GM23338 (cell line): ENCODE measurements at regions not wholly inside any gene's neighbourhood (a gene's known extent, or its start where the extent isn't known, plus 50 kb on each side); places are given as distances from the start of the nearest gene placed in this dataset.

Source experiments
- ATAC-seq: fragments of 200-7000 bp; cut with Tn5 transposase; 3 replicates; pipeline ENCODE4 v1.9.1; 2020
- DNase-seq: peaks from one replicate; pipeline ENCODE4 v3.0.0-alpha.2; 2015; ENCODE audit warnings: low spot score
- H2AFZ ChIP-seq: fragments of 200-600 bp; sonication (generic); 2 replicates; pipeline ENCODE4 v1.8.0; 2016; ENCODE audit warnings: antibody characterized with exemption, mild to moderate bottlenecking, moderate library complexity
- H3F3A ChIP-seq: fragments of 200-600 bp; sonication (generic); replicated peaks from 2 replicates; pipeline ENCODE4 v1.8.0; 2017; ENCODE audit warnings: antibody characterized with exemption, mixed run types, low read depth
- H3K27ac ChIP-seq: fragments of 200-600 bp; sonication (generic); 2 replicates; pipeline ENCODE4 v1.6.1; 2016; ENCODE audit warnings: low read depth
- H3K27me3 ChIP-seq: fragments of 200-600 bp; sonication (generic); 2 replicates; pipeline ENCODE4 v1.8.0; 2016; ENCODE audit warnings: mild to moderate bottlenecking, mixed run types, moderate library complexity; ENCODE audit not compliant: insufficient read depth
- H3K36me3 ChIP-seq: fragments of 200-600 bp; sonication (generic); 2 replicates; pipeline ENCODE4 v1.8.0; 2016; ENCODE audit warnings: mild to moderate bottlenecking; ENCODE audit not compliant: insufficient read depth
- H3K4me1 ChIP-seq: fragments of 200-600 bp; sonication (generic); 2 replicates; pipeline ENCODE4 v1.8.0; 2016; ENCODE audit warnings: mild to moderate bottlenecking, moderate library complexity; ENCODE audit not compliant: insufficient read depth
- H3K4me2 ChIP-seq: fragments of 200-600 bp; sonication (generic); 2 replicates; pipeline ENCODE4 v1.7.1; 2017; ENCODE audit warnings: mixed run types
- H3K4me3 ChIP-seq: fragments of 200-600 bp; sonication (generic); 2 replicates; pipeline ENCODE4 v1.6.1; 2016; ENCODE audit warnings: mixed run types
- H3K79me2 ChIP-seq: fragments of 200-600 bp; sonication (generic); replicated peaks from 2 replicates; pipeline ENCODE4 v1.8.0; 2017; ENCODE audit warnings: mild to moderate bottlenecking; ENCODE audit not compliant: insufficient read depth
- H3K9me2 ChIP-seq: fragments of 200-600 bp; sonication (generic); 2 replicates; pipeline ENCODE4 v1.8.0; 2017; ENCODE audit not compliant: insufficient read depth
- H4K20me1 ChIP-seq: fragments of 200-600 bp; sonication (generic); replicated peaks from 2 replicates; pipeline ENCODE4 v1.8.0; 2017; ENCODE audit warnings: mild to moderate bottlenecking; ENCODE audit not compliant: insufficient read depth
- H3K27ac Mint-ChIP-seq: 2 replicates; pipeline ENCODE4 v1.8.0; 2020; ENCODE audit warnings: inconsistent platforms, mild to moderate bottlenecking, moderate library complexity, mixed read lengths
- H3K27me3 Mint-ChIP-seq: 3 replicates; pipeline ENCODE4 v1.8.0; 2022; ENCODE audit warnings: low read depth, mild to moderate bottlenecking, moderate library complexity, mixed read lengths, inconsistent platforms; ENCODE audit not compliant: insufficient read depth, poor library complexity
- H3K36me3 Mint-ChIP-seq: 3 replicates; pipeline ENCODE4 v1.8.0; 2021; ENCODE audit warnings: low read depth, mild to moderate bottlenecking, inconsistent platforms, moderate library complexity, mixed read lengths
- H3K4me1 Mint-ChIP-seq: 3 replicates; pipeline ENCODE4 v1.8.0; 2020; ENCODE audit warnings: mild to moderate bottlenecking, inconsistent platforms, mixed read lengths
- H3K4me3 Mint-ChIP-seq: 3 replicates; pipeline ENCODE4 v1.8.0; 2021; ENCODE audit warnings: moderate library complexity, mild to moderate bottlenecking, inconsistent platforms, mixed read lengths
- H3K9me3 Mint-ChIP-seq: 3 replicates; pipeline ENCODE4 v1.8.0; 2020; ENCODE audit warnings: moderate library complexity, mild to moderate bottlenecking, inconsistent platforms, mixed read lengths
- NANOG ChIP-seq: IDR thresholded peaks from 2 replicates; pipeline ENCODE4 v1.6.1; 2016; ENCODE audit warnings: antibody characterized with exemption, borderline replicate concordance
- POLR2AphosphoS5 ChIP-seq: IDR thresholded peaks from 2 replicates; pipeline ENCODE4 v1.6.1; 2016; ENCODE audit warnings: antibody characterized with exemption, low read depth
- ZNF114 ChIP-seq: fragments of 250-450 bp; sonication (Bioruptor Pico); IDR thresholded peaks from 2 replicates; pipeline ENCODE4 v1.5.0; 2020; ENCODE audit warnings: mild to moderate bottlenecking, moderate library complexity
- TF ChIP-seq, protein P1 (sequence below): IDR thresholded peaks from 2 replicates; pipeline ENCODE4 v1.6.1; 2016; ENCODE audit warnings: antibody characterized with exemption
- TF ChIP-seq, protein P2 (sequence below): IDR thresholded peaks from one replicate; pipeline ENCODE4 v1.6.1; 2018; ENCODE audit warnings: antibody characterized with exemption; ENCODE audit not compliant: unreplicated experiment

DNA sequence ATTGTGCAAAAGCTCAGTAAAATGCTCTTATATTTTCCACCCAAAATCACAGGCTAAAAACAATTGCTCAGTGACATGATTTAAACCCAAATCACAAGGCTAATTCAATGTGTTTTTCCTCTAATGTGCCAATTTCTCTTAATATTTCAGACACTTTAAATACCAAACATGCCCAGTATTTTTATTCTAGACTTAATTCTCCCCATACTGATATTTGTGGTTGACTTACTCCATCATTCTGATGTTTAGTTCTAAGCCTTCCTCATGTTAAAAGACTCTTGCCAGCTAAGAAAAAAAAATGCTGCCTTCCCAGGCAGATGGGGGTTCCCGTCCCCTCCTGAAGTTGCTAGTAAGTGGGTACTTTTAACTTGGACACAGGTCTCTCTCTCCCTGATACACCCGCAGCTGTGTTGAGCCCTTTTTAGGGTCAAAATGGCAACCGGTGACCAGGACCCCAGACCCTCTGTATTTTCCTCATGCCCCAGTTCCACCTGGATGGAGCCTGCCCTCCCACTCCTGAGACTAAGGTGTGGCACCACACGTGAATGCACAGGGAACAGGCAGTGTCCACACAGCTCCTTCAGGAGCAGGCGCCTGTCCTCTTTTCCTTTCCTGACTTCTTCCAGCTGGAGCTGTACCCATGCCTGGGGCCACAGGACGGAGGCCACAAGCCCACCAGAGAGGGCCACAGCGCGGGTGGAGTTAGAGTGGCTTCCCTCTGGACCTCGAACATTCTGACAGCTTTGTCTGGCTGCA lies 118.9 kb downstream of the RIPK4 start (continued):
- TF ChIP-seq, protein P1, sequence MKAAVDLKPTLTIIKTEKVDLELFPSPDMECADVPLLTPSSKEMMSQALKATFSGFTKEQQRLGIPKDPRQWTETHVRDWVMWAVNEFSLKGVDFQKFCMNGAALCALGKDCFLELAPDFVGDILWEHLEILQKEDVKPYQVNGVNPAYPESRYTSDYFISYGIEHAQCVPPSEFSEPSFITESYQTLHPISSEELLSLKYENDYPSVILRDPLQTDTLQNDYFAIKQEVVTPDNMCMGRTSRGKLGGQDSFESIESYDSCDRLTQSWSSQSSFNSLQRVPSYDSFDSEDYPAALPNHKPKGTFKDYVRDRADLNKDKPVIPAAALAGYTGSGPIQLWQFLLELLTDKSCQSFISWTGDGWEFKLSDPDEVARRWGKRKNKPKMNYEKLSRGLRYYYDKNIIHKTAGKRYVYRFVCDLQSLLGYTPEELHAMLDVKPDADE, result no peak
- TF ChIP-seq ZNF114 (CRISPR knock-in tag) (no peak), POLR2AphosphoS5 (no peak)

DNA sequence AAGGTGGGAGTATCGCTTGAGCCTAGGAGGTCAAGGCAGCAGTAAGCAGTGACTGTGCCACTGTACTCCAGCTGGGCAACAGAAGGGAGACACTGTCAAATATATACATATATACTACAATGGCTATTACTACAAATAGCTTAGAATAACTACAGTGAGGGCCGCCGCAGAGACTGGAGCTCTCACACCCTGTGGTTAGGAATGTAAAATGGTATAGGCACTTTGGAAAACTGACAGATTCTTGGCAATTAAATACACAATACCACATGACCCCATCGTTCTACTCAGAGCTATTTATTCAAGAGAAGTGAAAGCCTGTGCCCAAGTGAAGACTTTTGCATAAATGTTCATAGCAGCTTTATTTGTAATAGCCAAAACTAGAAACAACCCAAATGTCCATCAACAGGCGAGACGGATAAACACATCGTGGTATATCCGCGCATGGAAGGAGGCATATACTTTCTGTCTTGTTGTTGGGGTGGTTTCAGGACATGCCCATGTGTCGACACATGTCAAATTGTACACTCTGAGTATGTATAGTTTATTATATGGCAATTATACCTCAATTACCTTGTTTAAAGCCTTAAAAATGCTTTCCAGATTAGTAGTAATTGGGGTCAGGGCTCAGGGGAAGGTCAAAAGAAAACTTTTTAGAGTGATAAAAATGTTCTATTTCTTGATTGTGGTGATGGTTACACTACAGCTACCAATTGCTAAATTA lies 123.4 kb downstream of the RIPK4 start:
- H3K4me2 ChIP-seq, result no peak overlapping the region
- H3F3A ChIP-seq, result no peaks in the 10 kb centered on the region
- H3K27me3 ChIP-seq, result no peaks in the 10 kb centered on the region
- no peak for DNase-seq
- ATAC-seq, result no peak
- H3K27me3 Mint-ChIP-seq, result peaks cover 5% of the 10 kb centered on the region
- no peak overlapping the region for H3K27ac ChIP-seq
- H3K36me3 ChIP-seq, result no peaks in the 10 kb centered on the region
- TF ChIP-seq, protein P2, sequence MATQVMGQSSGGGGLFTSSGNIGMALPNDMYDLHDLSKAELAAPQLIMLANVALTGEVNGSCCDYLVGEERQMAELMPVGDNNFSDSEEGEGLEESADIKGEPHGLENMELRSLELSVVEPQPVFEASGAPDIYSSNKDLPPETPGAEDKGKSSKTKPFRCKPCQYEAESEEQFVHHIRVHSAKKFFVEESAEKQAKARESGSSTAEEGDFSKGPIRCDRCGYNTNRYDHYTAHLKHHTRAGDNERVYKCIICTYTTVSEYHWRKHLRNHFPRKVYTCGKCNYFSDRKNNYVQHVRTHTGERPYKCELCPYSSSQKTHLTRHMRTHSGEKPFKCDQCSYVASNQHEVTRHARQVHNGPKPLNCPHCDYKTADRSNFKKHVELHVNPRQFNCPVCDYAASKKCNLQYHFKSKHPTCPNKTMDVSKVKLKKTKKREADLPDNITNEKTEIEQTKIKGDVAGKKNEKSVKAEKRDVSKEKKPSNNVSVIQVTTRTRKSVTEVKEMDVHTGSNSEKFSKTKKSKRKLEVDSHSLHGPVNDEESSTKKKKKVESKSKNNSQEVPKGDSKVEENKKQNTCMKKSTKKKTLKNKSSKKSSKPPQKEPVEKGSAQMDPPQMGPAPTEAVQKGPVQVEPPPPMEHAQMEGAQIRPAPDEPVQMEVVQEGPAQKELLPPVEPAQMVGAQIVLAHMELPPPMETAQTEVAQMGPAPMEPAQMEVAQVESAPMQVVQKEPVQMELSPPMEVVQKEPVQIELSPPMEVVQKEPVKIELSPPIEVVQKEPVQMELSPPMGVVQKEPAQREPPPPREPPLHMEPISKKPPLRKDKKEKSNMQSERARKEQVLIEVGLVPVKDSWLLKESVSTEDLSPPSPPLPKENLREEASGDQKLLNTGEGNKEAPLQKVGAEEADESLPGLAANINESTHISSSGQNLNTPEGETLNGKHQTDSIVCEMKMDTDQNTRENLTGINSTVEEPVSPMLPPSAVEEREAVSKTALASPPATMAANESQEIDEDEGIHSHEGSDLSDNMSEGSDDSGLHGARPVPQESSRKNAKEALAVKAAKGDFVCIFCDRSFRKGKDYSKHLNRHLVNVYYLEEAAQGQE, result no peak
- TF ChIP-seq, protein P1, result no peak
- no peak for TF ChIP-seq NANOG
- no peaks in the 10 kb centered on the region for H3K36me3 Mint-ChIP-seq
- no peak overlapping the region for H3K27ac Mint-ChIP-seq
- no peaks in the 10 kb centered on the region for H3K9me2 ChIP-seq
- H3K4me1 ChIP-seq, result no peaks in the 10 kb centered on the region
- H3K4me1 Mint-ChIP-seq, result no peaks in the 10 kb centered on the region
- no peak overlapping the region for H3K4me3 Mint-ChIP-seq
- H3K4me3 ChIP-seq, result no peak overlapping the region
- no peak overlapping the region for H2AFZ ChIP-seq
- no peaks in the 10 kb centered on the region for H3K79me2 ChIP-seq
- H3K9me3 Mint-ChIP-seq, result peaks cover 2% of the 10 kb centered on the region; the same call in 2 of the 3 replicates
- no peaks in the 10 kb centered on the region for H4K20me1 ChIP-seq
